ENCODE measurements at regions not wholly inside any gene's neighbourhood (a gene's known extent, or its start where the extent isn't known, plus 50 kb on each side); places are given as distances from the start of the nearest gene placed in this dataset.

- DNase-seq (ENCODE audit: low read depth, low spot score), result no peak
- TF ChIP-seq MAX (IDR thresholded peaks at IDR 0.05; ENCODE audit: insufficient read depth, insufficient read length), result no peak
- no peak for TF ChIP-seq JUN (IDR thresholded peaks at IDR 0.05; ENCODE audit: borderline replicate concordance, insufficient read depth, insufficient read length, low read depth)
- TF ChIP-seq POLR2A (IDR thresholded peaks at IDR 0.05; ENCODE audit: low read depth, low read length), result no peak
- TF ChIP-seq, protein P1, sequence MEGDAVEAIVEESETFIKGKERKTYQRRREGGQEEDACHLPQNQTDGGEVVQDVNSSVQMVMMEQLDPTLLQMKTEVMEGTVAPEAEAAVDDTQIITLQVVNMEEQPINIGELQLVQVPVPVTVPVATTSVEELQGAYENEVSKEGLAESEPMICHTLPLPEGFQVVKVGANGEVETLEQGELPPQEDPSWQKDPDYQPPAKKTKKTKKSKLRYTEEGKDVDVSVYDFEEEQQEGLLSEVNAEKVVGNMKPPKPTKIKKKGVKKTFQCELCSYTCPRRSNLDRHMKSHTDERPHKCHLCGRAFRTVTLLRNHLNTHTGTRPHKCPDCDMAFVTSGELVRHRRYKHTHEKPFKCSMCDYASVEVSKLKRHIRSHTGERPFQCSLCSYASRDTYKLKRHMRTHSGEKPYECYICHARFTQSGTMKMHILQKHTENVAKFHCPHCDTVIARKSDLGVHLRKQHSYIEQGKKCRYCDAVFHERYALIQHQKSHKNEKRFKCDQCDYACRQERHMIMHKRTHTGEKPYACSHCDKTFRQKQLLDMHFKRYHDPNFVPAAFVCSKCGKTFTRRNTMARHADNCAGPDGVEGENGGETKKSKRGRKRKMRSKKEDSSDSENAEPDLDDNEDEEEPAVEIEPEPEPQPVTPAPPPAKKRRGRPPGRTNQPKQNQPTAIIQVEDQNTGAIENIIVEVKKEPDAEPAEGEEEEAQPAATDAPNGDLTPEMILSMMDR (IDR thresholded peaks at IDR 0.05; ENCODE audit: extremely low read depth in 1 of 2, insufficient read depth in 1 of 2, low read depth in 1 of 2, low read length in 2 of 2), result no peak
- TF ChIP-seq FOS (IDR thresholded peaks at IDR 0.05; ENCODE audit: borderline replicate concordance, insufficient read depth, low read length), result no peak
- no peak for TF ChIP-seq MYC (IDR thresholded peaks at IDR 0.05; ENCODE audit: low read depth, low read length)
- TF ChIP-seq EZH2 (IDR thresholded peaks at IDR 0.05; ENCODE audit: borderline replicate concordance, low read depth, low read length, severe bottlenecking), result no peak
- TF ChIP-seq POLR2AphosphoS5 (IDR thresholded peaks at IDR 0.05; ENCODE audit: insufficient read depth, low read depth, low read length), result no peak
- TF ChIP-seq GATA2 (IDR thresholded peaks at IDR 0.05; ENCODE audit: insufficient read depth, insufficient read length, low read depth, low read length), result no peak
- CTCF ChIA-PET, result interaction anchor here (1.1 kb wide), 1 partner anchor 24 kb away, joined by 3 read pairs; no protein-coding TSS in a partner anchor
- H3K4me2 ChIP-seq (ENCODE audit: insufficient read depth, low read length), result no peak overlapping the region
- no peaks in the 10 kb centered on the region for H3K36me3 ChIP-seq (ENCODE audit: control insufficient read depth in 2 of 2, extremely low read depth in 1 of 2, insufficient read depth in 2 of 2, low read length in 2 of 2)
- intact Hi-C loops (cut with micrococcal nuclease), result no loop called here
- BruUV-seq (replicated peaks), result no TSS peak
- POLR2A ChIA-PET, result no interaction called here
- H4K20me1 ChIP-seq (replicated peaks; ENCODE audit: control insufficient read depth, extremely low read depth, insufficient read depth, low read length), result no peaks in the 10 kb centered on the region
- no peak overlapping the region for H3K4me3 ChIP-seq (replicated peaks in 1 of 3; ENCODE audit: insufficient read depth in 1 of 3, low read depth in 1 of 3, low read length in 3 of 3)
- H2AFZ ChIP-seq (ENCODE audit: low read depth, low read length), result no peak overlapping the region
- H3K27ac ChIP-seq (ENCODE audit: insufficient read depth, low read depth, low read length), result no peak overlapping the region
- H3K79me2 ChIP-seq (ENCODE audit: control insufficient read depth, insufficient read depth, low read length), result no peaks in the 10 kb centered on the region
- H3K9me3 ChIP-seq (replicated peaks; ENCODE audit: control insufficient read depth, insufficient read depth, low read length), result no peaks in the 10 kb centered on the region
- no peak for FAIRE-seq
- no peak overlapping the region for H3K9ac ChIP-seq (replicated peaks; ENCODE audit: extremely low read depth, insufficient read depth, low read length)
- H3K27me3 ChIP-seq (ENCODE audit: control insufficient read depth in 2 of 2, insufficient read depth in 2 of 2, low read length in 2 of 2), result no peaks in the 10 kb centered on the region
- dilution Hi-C loops (cut with MboI; ENCODE audit: extremely low pct_ligation_motif_present, low sequenced_read_pairs), result no loop called here
- no peaks in the 10 kb centered on the region for H3K9me1 ChIP-seq (replicated peaks; ENCODE audit: control insufficient read depth, extremely low read depth, insufficient read depth, low read length)
- no peaks in the 10 kb centered on the region for H3K4me1 ChIP-seq (ENCODE audit: control insufficient read depth, extremely low read depth, insufficient read depth, low read length)
These were observed 1041.1 kb downstream of the JRKL start for GRCh38 chr11:97430877-97431276.

Measured in endothelial cell of umbilical vein (primary cell).